ENCODE measurements at regions not wholly inside any gene's neighbourhood (a gene's known extent, or its start where the extent isn't known, plus 50 kb on each side); places are given as distances from the start of the nearest gene placed in this dataset.
"Not testable (repeated sequence)": the region's sequence is repeated elsewhere in the genome, so short reads cannot be mapped to it uniquely, and the experiment has no call there.

DNA sequence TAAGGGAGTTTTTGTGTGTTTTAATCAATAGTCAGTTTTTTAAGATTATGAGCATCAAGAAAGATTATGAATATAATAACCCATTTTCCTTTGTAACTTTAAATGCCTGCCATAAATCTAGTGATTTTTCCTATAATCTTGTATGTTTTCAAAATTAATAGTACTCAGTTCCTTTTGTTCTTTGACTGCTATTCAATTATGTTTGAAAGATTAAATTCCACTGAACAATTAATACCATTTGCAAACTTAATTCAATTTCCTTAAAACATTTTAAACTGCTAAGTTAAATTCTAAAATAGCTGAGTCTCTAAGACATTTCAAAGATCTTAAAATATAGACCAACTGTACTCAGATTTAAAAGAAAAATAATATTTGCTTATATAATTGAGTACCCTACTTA, 1173.9 kb upstream of the TMEFF2 start:
- Histone ChIP-seq H3K14ac (ENCODE audit: low read length in 2 of 2) (no peak overlapping the region), H2BK5ac (ENCODE audit: low read depth, low read length, poor library complexity, severe bottlenecking) (no peak overlapping the region), H3K23ac (ENCODE audit: low read length in 2 of 2) (no peak overlapping the region), H3K4ac (ENCODE audit: low read depth in 1 of 2, low read length in 2 of 2) (no peak overlapping the region), H3K36me3 (ENCODE audit: control insufficient read depth in 1 of 2, insufficient read depth in 2 of 2, low read depth in 1 of 2, low read length in 2 of 2) (no peaks in the 10 kb centered on the region), H3K27me3 (ENCODE audit: control insufficient read depth in 1 of 2, insufficient read depth in 1 of 2, low read length in 2 of 2) (no peaks in the 10 kb centered on the region), H3K4me3 (ENCODE audit: insufficient read depth in 1 of 2, low read depth in 1 of 2, low read length in 2 of 2) (no peak overlapping the region), H3K9ac (ENCODE audit: low read length) (no peak overlapping the region), H2AK5ac (ENCODE audit: low read length, severe bottlenecking) (no peak overlapping the region), H2BK120ac (ENCODE audit: low read depth, low read length) (no peak overlapping the region), H4K8ac (ENCODE audit: low read length) (no peak overlapping the region), H2AFZ (ENCODE audit: low read depth, low read length) (no peak overlapping the region), H3K79me1 (replicated peaks; ENCODE audit: low read length, poor library complexity, severe bottlenecking) (no peaks in the 10 kb centered on the region), H4K91ac (ENCODE audit: low read length) (no peak overlapping the region), H3K4me1 (ENCODE audit: control insufficient read depth, insufficient read depth, low read depth, low read length) (no peaks in the 10 kb centered on the region), H3K18ac (ENCODE audit: low read depth in 1 of 2, low read length in 2 of 2) (no peak overlapping the region), H3K27ac (ENCODE audit: low read length, poor library complexity, severe bottlenecking) (no peak overlapping the region), H3K9me3 (ENCODE audit: control insufficient read depth, low read length) (no peaks in the 10 kb centered on the region), H2BK15ac (ENCODE audit: low read depth, poor library complexity, severe bottlenecking) (no peak overlapping the region), H3K4me2 (ENCODE audit: low read length, poor library complexity, severe bottlenecking) (no peak overlapping the region), H2BK12ac (ENCODE audit: low read length in 2 of 2) (no peak overlapping the region)
- DNase-seq, result no peak

DNA sequence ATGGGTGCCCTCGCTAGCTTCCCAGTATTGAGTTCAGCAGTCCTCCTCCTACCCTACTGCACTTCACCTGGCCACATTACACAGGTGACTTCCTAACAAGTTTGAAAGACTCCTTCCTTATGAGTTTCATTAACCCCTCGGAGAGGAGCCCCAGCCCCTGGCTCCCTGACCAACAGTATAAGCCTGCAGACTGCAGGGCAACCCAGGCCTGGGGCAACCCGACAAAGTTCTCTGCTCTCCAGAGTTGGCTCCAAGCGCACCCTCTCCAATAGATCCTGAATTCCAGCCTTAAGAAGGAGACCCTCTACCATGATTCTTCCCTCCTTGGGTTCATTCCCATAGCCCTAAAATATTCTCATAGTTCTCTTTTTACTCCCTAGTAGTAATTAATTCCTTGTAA, 1162.8 kb upstream of the TMEFF2 start:
- 81% methylated on average over 4 of the region's 4 CpGs for WGBS
- no peaks in the 10 kb centered on the region for H3K27me3 ChIP-seq (ENCODE audit: control insufficient read depth in 1 of 2, insufficient read depth in 1 of 2, low read length in 2 of 2)
- no peak overlapping the region for H2BK12ac ChIP-seq (ENCODE audit: low read length in 2 of 2)

DNA sequence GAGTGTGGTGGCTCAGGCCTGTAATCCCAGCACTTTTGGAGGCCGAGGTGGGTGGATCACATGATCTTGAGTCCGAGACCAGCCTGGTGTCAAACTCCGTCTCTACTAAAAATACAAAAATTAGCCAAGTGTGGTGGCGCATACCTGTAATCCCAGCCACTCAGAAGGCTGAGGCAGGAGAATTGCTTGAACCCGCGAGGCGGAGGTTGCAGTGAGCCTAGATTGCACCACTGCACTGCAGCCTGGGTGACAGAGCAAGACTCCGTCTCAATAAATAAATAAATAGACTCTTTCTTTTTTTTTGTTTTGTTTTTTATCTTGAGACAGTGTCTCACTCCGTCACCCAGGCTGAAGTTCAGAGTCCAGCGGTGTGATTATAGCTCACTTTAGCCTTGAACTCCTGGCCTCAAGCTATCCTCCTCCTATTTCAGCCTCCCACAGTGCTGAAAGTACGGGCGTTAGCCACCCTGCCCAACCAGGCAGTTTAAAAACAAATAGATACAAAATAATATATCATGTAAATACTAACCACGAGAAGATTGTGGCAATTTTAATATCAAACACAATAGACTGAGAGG, 1158.0 kb upstream of the TMEFF2 start:
- H4K8ac ChIP-seq (ENCODE audit: low read length); DNase-seq: not testable (repeated sequence)

More for the DNA sequence above, 1162.8 kb upstream of the TMEFF2 start:
- Histone ChIP-seq H3K4me2 (ENCODE audit: low read length, poor library complexity, severe bottlenecking) (no peak overlapping the region), H4K8ac (ENCODE audit: low read length) (no peak overlapping the region), H2AK5ac (ENCODE audit: low read length, severe bottlenecking) (no peak overlapping the region), H3K36me3 (ENCODE audit: control insufficient read depth in 1 of 2, insufficient read depth in 2 of 2, low read depth in 1 of 2, low read length in 2 of 2) (no peaks in the 10 kb centered on the region), H3K4ac (ENCODE audit: low read depth in 1 of 2, low read length in 2 of 2) (no peak overlapping the region), H3K4me3 (ENCODE audit: insufficient read depth in 1 of 2, low read depth in 1 of 2, low read length in 2 of 2) (no peak overlapping the region), H3K9ac (ENCODE audit: low read length) (no peak overlapping the region), H3K9me3 (ENCODE audit: control insufficient read depth, low read length) (peaks cover 2% of the 10 kb centered on the region), H2AFZ (ENCODE audit: low read depth, low read length) (no peak overlapping the region), H4K91ac (ENCODE audit: low read length) (no peak overlapping the region), H3K18ac (ENCODE audit: low read depth in 1 of 2, low read length in 2 of 2) (no peak overlapping the region), H3K23ac (ENCODE audit: low read length in 2 of 2) (no peak overlapping the region), H2BK120ac (ENCODE audit: low read depth, low read length) (no peak overlapping the region), H2BK5ac (ENCODE audit: low read depth, low read length, poor library complexity, severe bottlenecking) (no peak overlapping the region), H3K27ac (ENCODE audit: low read length, poor library complexity, severe bottlenecking) (no peak overlapping the region), H3K4me1 (ENCODE audit: control insufficient read depth, insufficient read depth, low read depth, low read length) (no peaks in the 10 kb centered on the region), H3K79me1 (replicated peaks; ENCODE audit: low read length, poor library complexity, severe bottlenecking) (no peaks in the 10 kb centered on the region), H2BK15ac (ENCODE audit: low read depth, poor library complexity, severe bottlenecking) (no peak overlapping the region), H3K14ac (ENCODE audit: low read length in 2 of 2) (no peak overlapping the region)
- no peak for DNase-seq

DNA sequence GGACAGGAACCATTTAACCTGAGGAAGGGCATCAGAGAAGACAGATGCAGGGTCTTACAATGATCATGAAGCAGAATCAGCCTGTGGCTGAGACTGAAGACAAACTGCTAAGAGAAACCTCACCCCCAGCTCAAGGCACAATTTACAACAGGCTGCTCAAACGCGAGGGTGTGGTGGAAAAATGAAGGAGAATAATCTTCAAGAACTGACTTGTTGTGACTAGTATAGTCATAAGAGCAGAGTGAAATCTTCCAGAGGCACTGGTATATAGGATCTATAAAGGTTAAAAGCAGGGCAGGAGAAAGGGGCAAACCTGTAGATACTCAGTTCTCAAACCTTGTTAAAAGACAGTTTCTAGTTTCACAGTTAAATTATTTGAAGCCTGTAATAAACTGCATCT, 1155.8 kb upstream of the TMEFF2 start:
- no peaks in the 10 kb centered on the region for H3K9me3 ChIP-seq (ENCODE audit: control insufficient read depth, low read length)

More for the DNA sequence above, 1158.0 kb upstream of the TMEFF2 start:
- not testable (repeated sequence) for H3K36me3 ChIP-seq (ENCODE audit: control insufficient read depth in 1 of 2, insufficient read depth in 2 of 2, low read depth in 1 of 2, low read length in 2 of 2); H2BK120ac ChIP-seq (ENCODE audit: low read depth, low read length); H3K4ac ChIP-seq (ENCODE audit: low read depth in 1 of 2, low read length in 2 of 2); H3K9ac ChIP-seq (ENCODE audit: low read length); H2BK15ac ChIP-seq (ENCODE audit: low read depth, poor library complexity, severe bottlenecking); H2BK12ac ChIP-seq (ENCODE audit: low read length in 2 of 2); H3K23ac ChIP-seq (ENCODE audit: low read length in 2 of 2); H3K27me3 ChIP-seq (ENCODE audit: control insufficient read depth in 1 of 2, insufficient read depth in 1 of 2, low read length in 2 of 2); H2AK5ac ChIP-seq (ENCODE audit: low read length, severe bottlenecking); H3K27ac ChIP-seq (ENCODE audit: low read length, poor library complexity, severe bottlenecking); H3K18ac ChIP-seq (ENCODE audit: low read depth in 1 of 2, low read length in 2 of 2); H2BK5ac ChIP-seq (ENCODE audit: low read depth, low read length, poor library complexity, severe bottlenecking); H4K91ac ChIP-seq (ENCODE audit: low read length); H3K14ac ChIP-seq (ENCODE audit: low read length in 2 of 2); H3K79me1 ChIP-seq (replicated peaks; ENCODE audit: low read length, poor library complexity, severe bottlenecking); H3K9me3 ChIP-seq (ENCODE audit: control insufficient read depth, low read length); H3K4me3 ChIP-seq (ENCODE audit: insufficient read depth in 1 of 2, low read depth in 1 of 2, low read length in 2 of 2); H3K4me2 ChIP-seq (ENCODE audit: low read length, poor library complexity, severe bottlenecking); H3K4me1 ChIP-seq (ENCODE audit: control insufficient read depth, insufficient read depth, low read depth, low read length)
- H2AFZ ChIP-seq (ENCODE audit: low read depth, low read length), result peak overlapping the region; percentile 27
- WGBS, result 90% methylated on average over 9 of the region's 13 CpGs

More for the DNA sequence above, 1155.8 kb upstream of the TMEFF2 start:
- Histone ChIP-seq H2BK5ac (ENCODE audit: low read depth, low read length, poor library complexity, severe bottlenecking) (no peak overlapping the region), H4K91ac (ENCODE audit: low read length) (no peak overlapping the region), H4K8ac (ENCODE audit: low read length) (no peak overlapping the region), H2AFZ (ENCODE audit: low read depth, low read length) (peak overlapping the region; percentile 27), H2BK12ac (ENCODE audit: low read length in 2 of 2) (no peak overlapping the region), H3K23ac (ENCODE audit: low read length in 2 of 2) (no peak overlapping the region), H3K4me2 (ENCODE audit: low read length, poor library complexity, severe bottlenecking) (no peak overlapping the region), H3K14ac (ENCODE audit: low read length in 2 of 2) (no peak overlapping the region), H3K9ac (ENCODE audit: low read length) (no peak overlapping the region), H2BK120ac (ENCODE audit: low read depth, low read length) (no peak overlapping the region), H3K27ac (ENCODE audit: low read length, poor library complexity, severe bottlenecking) (no peak overlapping the region), H2AK5ac (ENCODE audit: low read length, severe bottlenecking) (no peak overlapping the region), H3K4me3 (ENCODE audit: insufficient read depth in 1 of 2, low read depth in 1 of 2, low read length in 2 of 2) (no peak overlapping the region), H3K4ac (ENCODE audit: low read depth in 1 of 2, low read length in 2 of 2) (no peak overlapping the region), H3K18ac (ENCODE audit: low read depth in 1 of 2, low read length in 2 of 2) (no peak overlapping the region), H3K27me3 (ENCODE audit: control insufficient read depth in 1 of 2, insufficient read depth in 1 of 2, low read length in 2 of 2) (no peaks in the 10 kb centered on the region), H3K79me1 (replicated peaks; ENCODE audit: low read length, poor library complexity, severe bottlenecking) (no peaks in the 10 kb centered on the region), H2BK15ac (ENCODE audit: low read depth, poor library complexity, severe bottlenecking) (no peak overlapping the region), H3K36me3 (ENCODE audit: control insufficient read depth in 1 of 2, insufficient read depth in 2 of 2, low read depth in 1 of 2, low read length in 2 of 2) (no peaks in the 10 kb centered on the region), H3K4me1 (ENCODE audit: control insufficient read depth, insufficient read depth, low read depth, low read length) (no peaks in the 10 kb centered on the region)
- 89% methylated on average over 2 of the region's 2 CpGs for WGBS
- DNase-seq, result no peak
